ENCODE measurements at regions not wholly inside any gene's neighbourhood (a gene's known extent, or its start where the extent isn't known, plus 50 kb on each side); places are given as distances from the start of the nearest gene placed in this dataset.

DNA sequence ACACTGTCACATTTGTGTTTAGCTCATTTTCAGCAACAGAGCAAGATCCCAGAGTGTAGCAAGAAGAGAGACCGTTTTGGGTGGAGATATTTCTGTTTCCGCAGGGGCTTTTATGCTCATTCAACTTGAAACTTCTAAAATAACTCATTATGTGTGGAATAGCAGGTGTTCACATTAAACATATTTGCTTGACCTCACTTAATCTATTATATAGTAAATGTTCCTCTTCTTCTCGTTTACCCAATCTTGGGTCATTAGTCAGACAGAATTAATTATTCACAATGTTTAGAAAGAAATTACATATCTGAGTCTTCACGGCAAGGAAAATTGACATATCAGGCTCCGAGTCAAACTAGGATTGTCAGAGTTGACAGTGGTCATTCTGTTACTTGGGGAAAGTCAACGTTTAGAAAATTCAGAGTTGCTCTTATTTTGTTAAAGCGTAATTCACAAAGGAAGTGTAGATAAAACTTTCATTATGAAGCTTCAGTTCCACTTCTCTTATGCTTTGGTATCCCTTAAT, 222.9 kb downstream of the TPRG1 start:
- H3K27me3 ChIP-seq (ENCODE audit: insufficient read depth, low read depth, severe bottlenecking) = no peaks in the 10 kb centered on the region
- TF ChIP-seq, protein P1, sequence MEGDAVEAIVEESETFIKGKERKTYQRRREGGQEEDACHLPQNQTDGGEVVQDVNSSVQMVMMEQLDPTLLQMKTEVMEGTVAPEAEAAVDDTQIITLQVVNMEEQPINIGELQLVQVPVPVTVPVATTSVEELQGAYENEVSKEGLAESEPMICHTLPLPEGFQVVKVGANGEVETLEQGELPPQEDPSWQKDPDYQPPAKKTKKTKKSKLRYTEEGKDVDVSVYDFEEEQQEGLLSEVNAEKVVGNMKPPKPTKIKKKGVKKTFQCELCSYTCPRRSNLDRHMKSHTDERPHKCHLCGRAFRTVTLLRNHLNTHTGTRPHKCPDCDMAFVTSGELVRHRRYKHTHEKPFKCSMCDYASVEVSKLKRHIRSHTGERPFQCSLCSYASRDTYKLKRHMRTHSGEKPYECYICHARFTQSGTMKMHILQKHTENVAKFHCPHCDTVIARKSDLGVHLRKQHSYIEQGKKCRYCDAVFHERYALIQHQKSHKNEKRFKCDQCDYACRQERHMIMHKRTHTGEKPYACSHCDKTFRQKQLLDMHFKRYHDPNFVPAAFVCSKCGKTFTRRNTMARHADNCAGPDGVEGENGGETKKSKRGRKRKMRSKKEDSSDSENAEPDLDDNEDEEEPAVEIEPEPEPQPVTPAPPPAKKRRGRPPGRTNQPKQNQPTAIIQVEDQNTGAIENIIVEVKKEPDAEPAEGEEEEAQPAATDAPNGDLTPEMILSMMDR (IDR thresholded peaks at IDR 0.05; ENCODE audit: low read depth, low read length) = no peak
- DNase-seq = no peak
- H3K4me3 ChIP-seq (ENCODE audit: low read depth, low read length) = no peak overlapping the region
- H3K27ac ChIP-seq = no peak overlapping the region
- H3K36me3 ChIP-seq = no peaks in the 10 kb centered on the region
- H3K9me3 ChIP-seq (ENCODE audit: severe bottlenecking) = no peaks in the 10 kb centered on the region

- no peaks in the 10 kb centered on the region for H3K27me3 ChIP-seq (ENCODE audit: insufficient read depth, low read depth, severe bottlenecking)
- no peak overlapping the region for H3K4me3 ChIP-seq (ENCODE audit: low read depth, low read length)
- TF ChIP-seq, protein P1 (IDR thresholded peaks at IDR 0.05; ENCODE audit: low read depth, low read length) = no peak
- no peak for DNase-seq
- H3K36me3 ChIP-seq = no peaks in the 10 kb centered on the region
- H3K9me3 ChIP-seq (ENCODE audit: severe bottlenecking) = no peaks in the 10 kb centered on the region
- no peak overlapping the region for H3K27ac ChIP-seq
These were observed 224.1 kb downstream of the TPRG1 start for GRCh38 chr3:189395825-189396224.

DNA sequence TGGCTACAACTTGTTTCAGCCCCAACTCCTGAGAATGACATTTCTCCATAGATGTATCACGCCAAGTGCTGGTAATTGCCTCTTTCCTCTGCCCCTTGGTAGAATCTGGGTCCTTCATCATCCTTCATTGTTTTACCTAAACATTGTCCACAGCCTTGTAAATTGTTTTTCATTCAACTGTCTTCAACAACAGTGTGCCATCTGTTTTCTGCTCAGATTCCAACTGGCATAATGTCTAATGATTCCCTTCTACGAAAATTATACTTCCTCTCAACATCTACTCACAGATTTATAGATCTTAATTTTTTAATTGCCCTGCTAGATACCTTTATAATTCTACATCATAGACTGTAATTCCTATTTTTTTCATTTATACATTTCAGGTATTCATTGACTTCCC, 226.9 kb downstream of the TPRG1 start:
- H3K27ac ChIP-seq = no peak overlapping the region
- no peaks in the 10 kb centered on the region for H3K27me3 ChIP-seq (ENCODE audit: insufficient read depth, low read depth, severe bottlenecking)
- DNase-seq = no peak
- TF ChIP-seq, protein P1 (IDR thresholded peaks at IDR 0.05; ENCODE audit: low read depth, low read length) = no peak
- H3K4me3 ChIP-seq (ENCODE audit: low read depth, low read length) = no peak overlapping the region
- no peaks in the 10 kb centered on the region for H3K36me3 ChIP-seq
- H3K9me3 ChIP-seq (ENCODE audit: severe bottlenecking) = no peaks in the 10 kb centered on the region

DNA sequence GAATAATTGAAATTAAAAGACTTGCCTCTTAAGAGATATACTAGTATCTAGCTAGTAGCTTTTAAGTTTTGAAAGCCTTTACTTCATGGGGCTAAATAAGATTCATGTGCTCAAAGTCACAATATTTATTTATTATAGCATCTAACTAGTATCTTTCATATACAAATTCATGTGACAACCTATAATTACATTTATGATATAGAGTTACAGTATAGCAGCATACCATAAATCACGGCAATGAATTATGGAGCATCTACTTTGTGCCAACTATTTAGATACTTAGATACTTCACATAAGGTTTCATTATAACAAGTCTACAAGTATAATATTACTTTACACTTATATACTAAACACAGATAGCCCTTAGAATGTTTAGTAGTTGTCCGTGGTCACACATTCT, 229.4 kb downstream of the TPRG1 start:
- TF ChIP-seq, protein P1 (IDR thresholded peaks at IDR 0.05; ENCODE audit: low read depth, low read length) = no peak
- Histone ChIP-seq H3K27me3 (ENCODE audit: insufficient read depth, low read depth, severe bottlenecking) (no peaks in the 10 kb centered on the region), H3K4me3 (ENCODE audit: low read depth, low read length) (no peak overlapping the region), H3K9me3 (ENCODE audit: severe bottlenecking) (no peaks in the 10 kb centered on the region), H3K36me3 (no peaks in the 10 kb centered on the region), H3K27ac (no peak overlapping the region)
- DNase-seq = no peak

GRCh38 chr3:189403194-189403593, 228.0 kb upstream of the TP63 start:
- Histone ChIP-seq H3K36me3 (no peaks in the 10 kb centered on the region), H3K27me3 (ENCODE audit: insufficient read depth, low read depth, severe bottlenecking) (no peaks in the 10 kb centered on the region), H3K4me3 (ENCODE audit: low read depth, low read length) (no peak overlapping the region), H3K27ac (no peak overlapping the region), H3K9me3 (ENCODE audit: severe bottlenecking) (no peaks in the 10 kb centered on the region)
- TF ChIP-seq, protein P1 (IDR thresholded peaks at IDR 0.05; ENCODE audit: low read depth, low read length) = no peak
- no peak for DNase-seq

DNA sequence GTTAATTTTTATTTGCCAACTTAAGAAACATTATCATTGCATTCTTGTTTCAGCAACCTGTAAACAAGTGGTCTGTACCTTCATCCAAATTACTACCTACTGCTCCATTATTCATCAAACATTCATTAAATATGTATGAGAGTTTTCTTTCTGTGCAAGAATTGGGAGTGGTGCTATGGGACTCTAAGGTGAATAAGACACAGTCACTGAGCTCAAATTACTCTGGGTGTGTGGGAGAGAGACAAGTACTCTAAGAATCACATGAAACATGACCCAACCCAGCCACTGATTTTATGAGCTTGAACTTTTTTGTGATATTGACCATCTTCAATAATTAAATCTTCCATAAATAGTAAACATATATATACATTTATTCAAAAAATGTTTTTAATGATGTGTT, 227.2 kb upstream of the TP63 start:
- DNase-seq = no peak
- Histone ChIP-seq H3K9me3 (ENCODE audit: severe bottlenecking) (no peaks in the 10 kb centered on the region), H3K36me3 (no peaks in the 10 kb centered on the region), H3K27ac (no peak overlapping the region), H3K27me3 (ENCODE audit: insufficient read depth, low read depth, severe bottlenecking) (no peaks in the 10 kb centered on the region), H3K4me3 (ENCODE audit: low read depth, low read length) (no peak overlapping the region)
- TF ChIP-seq, protein P1 (IDR thresholded peaks at IDR 0.05; ENCODE audit: low read depth, low read length) = no peak
